ENCODE measurements at regions not wholly inside any gene's neighbourhood (a gene's known extent, or its start where the extent isn't known, plus 50 kb on each side); places are given as distances from the start of the nearest gene placed in this dataset.

DNA sequence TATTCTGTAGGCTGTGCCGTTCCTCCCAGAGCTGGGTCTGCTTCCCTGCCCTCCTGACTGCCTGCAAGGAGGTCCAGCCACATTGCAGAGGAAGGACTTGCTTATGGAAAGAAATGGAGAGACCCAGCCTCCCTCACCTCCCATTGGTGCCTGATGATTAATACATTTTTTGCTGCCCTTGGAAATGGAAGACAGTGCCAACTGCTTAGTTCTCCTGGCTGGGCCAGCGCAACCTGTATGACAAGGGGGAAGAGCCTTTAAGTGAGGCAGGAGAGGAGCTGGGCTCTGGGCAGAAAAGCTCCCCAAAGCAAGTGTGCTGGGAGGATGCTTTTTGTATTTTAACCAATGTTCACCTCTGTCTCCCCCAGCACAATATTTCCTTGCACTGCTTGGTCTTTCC, 238.5 kb downstream of the SOX9 start:
- Mint-ChIP-seq H3K9me3 (peaks cover 6 to 18% (median 12%) of the 10 kb centered on the region in 7 donors), H3K36me3 (no peaks in the 10 kb centered on the region), H3K4me1 (no peaks in the 10 kb centered on the region), H3K27me3 (ENCODE audit: low read depth in 3 of 3) (peaks cover 0 to 3% (median 1%) of the 10 kb centered on the region in 3 donors), H3K27ac (no peak overlapping the region), H3K4me3 (no peak overlapping the region)
- Histone ChIP-seq H3K27me3 (ENCODE audit: control insufficient read depth in 2 of 2, insufficient read depth in 2 of 2, low read length in 2 of 2) (no peaks in the 10 kb centered on the region), H4K20me1 (ENCODE audit: insufficient read depth, low read length) (no peaks in the 10 kb centered on the region), H3K4me2 (replicated peaks; ENCODE audit: extremely low read depth, low read length, poor library complexity, severe bottlenecking) (no peak overlapping the region), H2AFZ (ENCODE audit: insufficient read depth, low read depth, low read length, poor library complexity, severe bottlenecking) (no peak overlapping the region), H3K4me1 (ENCODE audit: control insufficient read depth in 1 of 2, insufficient read depth in 2 of 2, low read length in 2 of 2) (no peaks in the 10 kb centered on the region), H3K9me3 (replicated peaks in 1 of 2; ENCODE audit: control insufficient read depth in 1 of 2, insufficient read depth in 1 of 2, low read length in 2 of 2) (peaks cover 3 to 4% of the 10 kb centered on the region in 2 donors), H3K79me2 (ENCODE audit: insufficient read depth, low read length) (no peaks in the 10 kb centered on the region), H3K27ac (ENCODE audit: low read depth in 1 of 2, low read length in 2 of 2) (no peak overlapping the region), H3K9ac (ENCODE audit: insufficient read depth, low read length, poor library complexity, severe bottlenecking) (no peak overlapping the region), H3K36me3 (replicated peaks in 1 of 2; ENCODE audit: control insufficient read depth in 1 of 2, insufficient read depth in 2 of 2, low read length in 2 of 2) (no peaks in the 10 kb centered on the region), H3K4me3 (replicated peaks in 1 of 3; ENCODE audit: low read depth in 2 of 3, low read length in 3 of 3) (no peak overlapping the region)
- DNase-seq, result no peak
- no CpG with 5 or more reads among the region's 2 CpGs for WGBS (ENCODE audit: insufficient coverage)
- TF ChIP-seq CTCF (IDR thresholded peaks at IDR 0.05), result no peak
- intact Hi-C loops (cut with micrococcal nuclease), result no loop called here

- H3K27me3 ChIP-seq (ENCODE audit: control insufficient read depth in 2 of 2, insufficient read depth in 2 of 2, low read length in 2 of 2), result no peaks in the 10 kb centered on the region
- H3K27ac ChIP-seq (ENCODE audit: low read depth in 1 of 2, low read length in 2 of 2), result no peak overlapping the region
- peaks cover 3 to 4% of the 10 kb centered on the region in 2 donors for H3K9me3 ChIP-seq (replicated peaks in 1 of 2; ENCODE audit: control insufficient read depth in 1 of 2, insufficient read depth in 1 of 2, low read length in 2 of 2)
- Mint-ChIP-seq H3K4me3 (no peak overlapping the region), H3K27ac (peak overlapping the region in 1 of 7 donors; percentile 24), H3K9me3 (peaks cover 6 to 22% (median 14%) of the 10 kb centered on the region in 7 donors), H3K36me3 (no peaks in the 10 kb centered on the region), H3K4me1 (no peaks in the 10 kb centered on the region), H3K27me3 (ENCODE audit: low read depth in 3 of 3) (peaks cover 0 to 3% (median 1%) of the 10 kb centered on the region in 3 donors)
- no peak overlapping the region for H3K9ac ChIP-seq (ENCODE audit: insufficient read depth, low read length, poor library complexity, severe bottlenecking)
- 85% methylated on average over 2 of the region's 5 CpGs for WGBS (ENCODE audit: insufficient coverage)
- DNase-seq, result no peak
- H2AFZ ChIP-seq (ENCODE audit: insufficient read depth, low read depth, low read length, poor library complexity, severe bottlenecking), result no peak overlapping the region
- no peaks in the 10 kb centered on the region for H3K79me2 ChIP-seq (ENCODE audit: insufficient read depth, low read length)
- no peaks in the 10 kb centered on the region for H4K20me1 ChIP-seq (ENCODE audit: insufficient read depth, low read length)
- H3K4me1 ChIP-seq (ENCODE audit: control insufficient read depth in 1 of 2, insufficient read depth in 2 of 2, low read length in 2 of 2), result no peaks in the 10 kb centered on the region
- intact Hi-C loops (cut with micrococcal nuclease), result no loop called here
- no peak for TF ChIP-seq CTCF (IDR thresholded peaks at IDR 0.05)
- no peak overlapping the region for H3K4me3 ChIP-seq (replicated peaks in 1 of 3; ENCODE audit: low read depth in 2 of 3, low read length in 3 of 3)
- no peaks in the 10 kb centered on the region for H3K36me3 ChIP-seq (replicated peaks in 1 of 2; ENCODE audit: control insufficient read depth in 1 of 2, insufficient read depth in 2 of 2, low read length in 2 of 2)
- no peak overlapping the region for H3K4me2 ChIP-seq (replicated peaks; ENCODE audit: extremely low read depth, low read length, poor library complexity, severe bottlenecking)
Observed at GRCh38 chr17:72359811-72360210, 239.0 kb downstream of the SOX9 start.
